Panc1 (cell line): ENCODE measurements at regions not wholly inside any gene's neighbourhood (a gene's known extent, or its start where the extent isn't known, plus 50 kb on each side); places are given as distances from the start of the nearest gene placed in this dataset.

Experiments used
- ATAC-seq: fragments of 200-7000 bp; cut with Tn5 transposase; 2 replicates; pipeline ENCODE4 v1.9.1; 2020; ENCODE audit warnings: mild to moderate bottlenecking, moderate library complexity
- BruUV-seq: library from RNA; stranded (reverse); fragments of 400-500 nt; replicated peaks from 2 replicates; lab custom pipeline; 2021; lab: Mats Ljungman, UMichigan
- CTCF ChIA-PET: fragments of 300-600 bp; sonication (Branson Sonifier 250); formaldehyde crosslinking; loops from one replicate; lab custom pipeline; 2022; ENCODE audit warnings: antibody characterized with exemption; lab: Charles Lee
- POLR2A ChIA-PET: fragments of 300-600 bp; sonication (Branson Sonifier 250); formaldehyde crosslinking; loops from one replicate; lab custom pipeline; 2022; ENCODE audit warnings: antibody characterized with exemption; lab: Charles Lee
- DNase-seq: peaks from one replicate; pipeline ENCODE4 v3.0.0-alpha.2; 2010; ENCODE audit warnings: low read depth, low spot score
- H3K27ac ChIP-seq: 2 replicates; pipeline ENCODE4 v1.5.1; 2011; ENCODE audit warnings: mild to moderate bottlenecking, low read length, inconsistent platforms
- H3K27me3 ChIP-seq: fragments of 200-500 bp; sonication (Bioruptor generic); 2 replicates; pipeline ENCODE4 v1.6.0; 2014; ENCODE audit warnings: low read length, inconsistent platforms; ENCODE audit not compliant: control insufficient read depth, insufficient read depth
- H3K36me3 ChIP-seq: fragments of 200-500 bp; sonication (Bioruptor generic); 2 replicates; pipeline ENCODE4 v1.5.1; 2014; ENCODE audit warnings: inconsistent platforms, mild to moderate bottlenecking, low read length, moderate library complexity; ENCODE audit not compliant: control insufficient read depth, insufficient read depth
- H3K4me1 ChIP-seq: 2 replicates; pipeline ENCODE4 v1.5.1; 2011; ENCODE audit warnings: inconsistent platforms, mild to moderate bottlenecking, low read length, moderate library complexity; ENCODE audit not compliant: control insufficient read depth, insufficient read depth
- H3K4me3 ChIP-seq, 2 experiments: 2 replicates each; pipeline ENCODE4 v1.5.1; 2011 to 2012; ENCODE audit warnings: low read depth in 2 of 2, low read length in 2 of 2, mild to moderate bottlenecking in 2 of 2, inconsistent platforms in 1 of 2, moderate library complexity in 1 of 2
- H3K9me3 ChIP-seq: fragments of 200-500 bp; sonication (Bioruptor generic); 2 replicates; pipeline ENCODE4 v1.5.1; 2014; ENCODE audit warnings: low read depth, mild to moderate bottlenecking, inconsistent platforms, low read length, moderate library complexity; ENCODE audit not compliant: control insufficient read depth, insufficient read depth
- CTCF ChIP-seq: fragments of 450-650 bp; IDR thresholded peaks from 2 replicates; pipeline ENCODE4 v1.5.1; 2017; ENCODE audit warnings: mild to moderate bottlenecking
- POLR2AphosphoS5 ChIP-seq: IDR thresholded peaks from 2 replicates; pipeline ENCODE4 v1.6.1; 2012; ENCODE audit warnings: mild to moderate bottlenecking, low read depth, low read length, moderate library complexity
- REST ChIP-seq, 2 experiments: IDR thresholded peaks; 2 replicates each; pipeline ENCODE4 v1.6.1; 2011 to 2012; ENCODE audit warnings: low read depth in 2 of 2, control low read depth in 1 of 2, low read length in 1 of 2, mild to moderate bottlenecking in 1 of 2, moderate library complexity in 1 of 2; ENCODE audit not compliant: insufficient read depth in 1 of 2
- SIN3A ChIP-seq: IDR thresholded peaks from 2 replicates; pipeline ENCODE4 v1.6.1; 2012; ENCODE audit warnings: low read depth, mild to moderate bottlenecking, low read length, moderate library complexity, borderline replicate concordance; ENCODE audit not compliant: insufficient read depth
- TCF7L2 ChIP-seq: IDR thresholded peaks from 2 replicates; pipeline ENCODE4 v1.6.1; 2011; ENCODE audit warnings: mild to moderate bottlenecking, low read depth, low read length, inconsistent platforms
- in situ Hi-C: cut with HindIII; loops from 2 replicates; pipeline ENCODE4 v1.10.0; 2016; ENCODE audit warnings: low sequenced_read_pairs, low pct_unique_long_range_greater_than_20kb
- intact Hi-C: fragments of 100-400 bp; cut with micrococcal nuclease; formaldehyde crosslinking; loops from one replicate; pipeline ENCODE4 v1.10.0; 2022; ENCODE audit not compliant: unreplicated experiment

- BruUV-seq = no TSS peak
- ChIA-PET CTCF (no interaction called here), POLR2A (no interaction called here)
- DNase-seq (no peak), ATAC-seq (no peak)
- in situ Hi-C loops (no loop called here), intact Hi-C loops (no loop called here)
- TF ChIP-seq POLR2AphosphoS5 (no peak), CTCF (no peak), TCF7L2 (no peak), SIN3A (no peak), REST (IDR thresholded peaks at IDR 0.05; ENCODE audit: insufficient read depth in 1 of 2, low read depth in 2 of 2, low read length in 1 of 2) (no peak)
- Histone ChIP-seq H3K27me3 (no peaks in the 10 kb centered on the region), H3K4me3 (no peak overlapping the region), H3K36me3 (no peaks in the 10 kb centered on the region), H3K4me1 (no peaks in the 10 kb centered on the region), H3K9me3 (no peaks in the 10 kb centered on the region), H3K27ac (no peak overlapping the region)
Measured at GRCh38 chr9:90322296-90322695, 320.3 kb downstream of the DIRAS2 start.

GRCh38 chr9:90325913-90326653 is 316.5 kb downstream of the DIRAS2 start:
- Histone ChIP-seq H3K9me3 (no peaks in the 10 kb centered on the region), H3K27me3 (no peaks in the 10 kb centered on the region), H3K4me1 (no peaks in the 10 kb centered on the region), H3K27ac (no peak overlapping the region), H3K36me3 (no peaks in the 10 kb centered on the region), H3K4me3 (no peak overlapping the region)
- ATAC-seq = no peak
- CTCF ChIA-PET = no interaction called here
- no peak for TF ChIP-seq POLR2AphosphoS5
- TF ChIP-seq CTCF = no peak
- TF ChIP-seq TCF7L2 = no peak
- no peak for TF ChIP-seq REST (IDR thresholded peaks at IDR 0.05; ENCODE audit: insufficient read depth in 1 of 2, low read depth in 2 of 2, low read length in 1 of 2)
- TF ChIP-seq SIN3A = no peak
- DNase-seq = no peak
- intact Hi-C loops (no loop called here), in situ Hi-C loops (no loop called here)
- no TSS peak for BruUV-seq
- POLR2A ChIA-PET = no interaction called here
